SU-DHL-6 (cell line): ENCODE measurements at regions not wholly inside any gene's neighbourhood (a gene's known extent, or its start where the extent isn't known, plus 50 kb on each side); places are given as distances from the start of the nearest gene placed in this dataset.

Experiments used
- EZH2phosphoT487 ChIP-seq: fragments of 200-600 bp; sonication (generic), shearing (Covaris generic); conservative IDR thresholded peaks from 2 replicates; pipeline ENCODE4 v1.6.1; 2018; ENCODE audit warnings: mild to moderate bottlenecking, antibody characterized with exemption, low read length, moderate library complexity, mixed read lengths
- TF ChIP-seq, protein P1 (sequence below): fragments of 200-600 bp; sonication (generic); IDR thresholded peaks from one replicate; pipeline ENCODE4 v1.5.1; 2017; ENCODE audit warnings: antibody characterized with exemption, mild to moderate bottlenecking, low read length, moderate library complexity; ENCODE audit not compliant: insufficient read depth, poor library complexity, severe bottlenecking

- no peak for TF ChIP-seq EZH2phosphoT487
- TF ChIP-seq, protein P1, sequence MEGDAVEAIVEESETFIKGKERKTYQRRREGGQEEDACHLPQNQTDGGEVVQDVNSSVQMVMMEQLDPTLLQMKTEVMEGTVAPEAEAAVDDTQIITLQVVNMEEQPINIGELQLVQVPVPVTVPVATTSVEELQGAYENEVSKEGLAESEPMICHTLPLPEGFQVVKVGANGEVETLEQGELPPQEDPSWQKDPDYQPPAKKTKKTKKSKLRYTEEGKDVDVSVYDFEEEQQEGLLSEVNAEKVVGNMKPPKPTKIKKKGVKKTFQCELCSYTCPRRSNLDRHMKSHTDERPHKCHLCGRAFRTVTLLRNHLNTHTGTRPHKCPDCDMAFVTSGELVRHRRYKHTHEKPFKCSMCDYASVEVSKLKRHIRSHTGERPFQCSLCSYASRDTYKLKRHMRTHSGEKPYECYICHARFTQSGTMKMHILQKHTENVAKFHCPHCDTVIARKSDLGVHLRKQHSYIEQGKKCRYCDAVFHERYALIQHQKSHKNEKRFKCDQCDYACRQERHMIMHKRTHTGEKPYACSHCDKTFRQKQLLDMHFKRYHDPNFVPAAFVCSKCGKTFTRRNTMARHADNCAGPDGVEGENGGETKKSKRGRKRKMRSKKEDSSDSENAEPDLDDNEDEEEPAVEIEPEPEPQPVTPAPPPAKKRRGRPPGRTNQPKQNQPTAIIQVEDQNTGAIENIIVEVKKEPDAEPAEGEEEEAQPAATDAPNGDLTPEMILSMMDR, result no peak
Measured at GRCh38 chr1:29868944-29869343, 632.6 kb downstream of the PTPRU start.
